IMR-90 (cell line): ENCODE measurements at regions not wholly inside any gene's neighbourhood (a gene's known extent, or its start where the extent isn't known, plus 50 kb on each side); places are given as distances from the start of the nearest gene placed in this dataset.

Experiments
- CTCF ChIP-seq: conservative IDR thresholded peaks from 2 replicates; pipeline ENCODE4 v1.5.1; 2012; ENCODE audit warnings: mild to moderate bottlenecking, low read depth, low read length, improper control_type of control experiment
- POLR2A ChIP-seq: IDR thresholded peaks from 2 replicates; pipeline ENCODE4 v1.6.1; 2012; ENCODE audit warnings: mild to moderate bottlenecking, low read depth, low read length

DNA sequence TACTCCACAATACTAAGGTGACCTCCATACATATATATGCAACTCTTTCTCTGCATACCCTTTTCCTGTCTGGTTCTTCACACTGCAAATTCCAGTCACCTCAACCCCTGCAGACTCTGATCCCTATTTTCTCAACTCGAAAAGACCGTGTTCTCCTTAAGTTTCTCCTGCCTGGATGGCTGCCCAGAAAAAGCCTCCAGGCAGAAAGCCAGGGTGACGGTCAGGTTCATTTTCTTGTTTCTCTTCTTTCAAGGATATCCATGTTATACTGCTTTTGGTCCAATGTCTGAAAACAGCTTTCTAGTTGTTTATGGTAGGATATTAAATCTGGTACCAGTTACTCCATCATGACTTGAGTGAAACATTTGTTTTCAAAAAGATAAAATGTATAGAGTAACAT lies 267.8 kb upstream of the MYO3A start:
- TF ChIP-seq POLR2A (no peak), CTCF (no peak)
